Activated naive CD4-positive, alpha-beta T cell treated with anti-CD3 and anti-CD28 coated beads, Interleukin-2, amount 50 U/mL, for 24 hours (primary cell): ENCODE measurements at regions not wholly inside any gene's neighbourhood (a gene's known extent, or its start where the extent isn't known, plus 50 kb on each side); places are given as distances from the start of the nearest gene placed in this dataset.

ENCODE experiments used
- H3K27ac Mint-ChIP-seq: one replicate; pipeline ENCODE4 v1.8.0; 2021; ENCODE audit warnings: mild to moderate bottlenecking, mixed read lengths
- H3K27me3 Mint-ChIP-seq: one replicate; pipeline ENCODE4 v1.8.0; 2021; ENCODE audit warnings: mixed read lengths
- H3K36me3 Mint-ChIP-seq: one replicate; pipeline ENCODE4 v1.8.0; 2021; ENCODE audit warnings: mixed read lengths
- H3K4me1 Mint-ChIP-seq: one replicate; pipeline ENCODE4 v1.8.0; 2021; ENCODE audit warnings: mixed read lengths
- H3K4me3 Mint-ChIP-seq: one replicate; pipeline ENCODE4 v1.8.0; 2021; ENCODE audit warnings: mild to moderate bottlenecking, mixed read lengths
- H3K9me3 Mint-ChIP-seq: one replicate; pipeline ENCODE4 v1.8.0; 2021; ENCODE audit warnings: mixed read lengths

GRCh38 chr15:38894243-38894948 is 329.8 kb upstream of the RASGRP1 start:
- Mint-ChIP-seq H3K27me3 (peaks cover 10% of the 10 kb centered on the region), H3K4me1 (no peaks in the 10 kb centered on the region), H3K36me3 (no peaks in the 10 kb centered on the region), H3K27ac (no peak overlapping the region), H3K4me3 (no peak overlapping the region), H3K9me3 (no peaks in the 10 kb centered on the region)

- H3K36me3 Mint-ChIP-seq = no peaks in the 10 kb centered on the region
- no peaks in the 10 kb centered on the region for H3K4me1 Mint-ChIP-seq
- no peak overlapping the region for H3K27ac Mint-ChIP-seq
- no peak overlapping the region for H3K4me3 Mint-ChIP-seq
- H3K27me3 Mint-ChIP-seq = peaks cover 10% of the 10 kb centered on the region
- H3K9me3 Mint-ChIP-seq = no peaks in the 10 kb centered on the region
Measured at GRCh38 chr15:38895326-38896255, 331.0 kb upstream of the RASGRP1 start.

- Mint-ChIP-seq H3K27ac (no peak overlapping the region), H3K4me3 (no peak overlapping the region), H3K27me3 (peaks cover 7% of the 10 kb centered on the region), H3K9me3 (no peaks in the 10 kb centered on the region), H3K4me1 (no peaks in the 10 kb centered on the region), H3K36me3 (no peaks in the 10 kb centered on the region)
Measured at GRCh38 chr15:38896647-38897046, 332.0 kb upstream of the RASGRP1 start.

GRCh38 chr15:38897551-38897950 is 332.9 kb upstream of the RASGRP1 start:
- no peaks in the 10 kb centered on the region for H3K36me3 Mint-ChIP-seq
- peaks cover 4% of the 10 kb centered on the region for H3K27me3 Mint-ChIP-seq
- no peak overlapping the region for H3K27ac Mint-ChIP-seq
- H3K9me3 Mint-ChIP-seq = no peaks in the 10 kb centered on the region
- H3K4me1 Mint-ChIP-seq = no peaks in the 10 kb centered on the region
- H3K4me3 Mint-ChIP-seq = no peak overlapping the region

- Mint-ChIP-seq H3K27ac (no peak overlapping the region), H3K4me3 (no peak overlapping the region), H3K9me3 (no peaks in the 10 kb centered on the region), H3K36me3 (no peaks in the 10 kb centered on the region), H3K27me3 (peaks cover 4% of the 10 kb centered on the region), H3K4me1 (no peaks in the 10 kb centered on the region)
Measured at GRCh38 chr15:38898236-38898635, 333.6 kb upstream of the RASGRP1 start.

- Mint-ChIP-seq H3K4me3 (no peak overlapping the region), H3K27ac (no peak overlapping the region), H3K4me1 (no peaks in the 10 kb centered on the region), H3K27me3 (peaks cover 2% of the 10 kb centered on the region), H3K9me3 (no peaks in the 10 kb centered on the region), H3K36me3 (no peaks in the 10 kb centered on the region)
Measured at GRCh38 chr15:38899300-38899699, 334.7 kb upstream of the RASGRP1 start.

- Mint-ChIP-seq H3K36me3 (no peaks in the 10 kb centered on the region), H3K27me3 (peaks cover 15% of the 10 kb centered on the region), H3K27ac (no peak overlapping the region), H3K9me3 (peaks cover 5% of the 10 kb centered on the region), H3K4me1 (no peaks in the 10 kb centered on the region), H3K4me3 (no peak overlapping the region)
Measured at GRCh38 chr15:38904298-38904697, 339.7 kb upstream of the RASGRP1 start.

GRCh38 chr15:38905632-38906031 is 341.0 kb upstream of the RASGRP1 start:
- no peaks in the 10 kb centered on the region for H3K4me1 Mint-ChIP-seq
- H3K27me3 Mint-ChIP-seq = peaks cover 19% of the 10 kb centered on the region
- H3K27ac Mint-ChIP-seq = no peak overlapping the region
- H3K4me3 Mint-ChIP-seq = no peak overlapping the region
- peaks cover 16% of the 10 kb centered on the region for H3K9me3 Mint-ChIP-seq
- no peaks in the 10 kb centered on the region for H3K36me3 Mint-ChIP-seq

- no peaks in the 10 kb centered on the region for H3K4me1 Mint-ChIP-seq
- H3K27me3 Mint-ChIP-seq = peaks cover 6% of the 10 kb centered on the region
- no peaks in the 10 kb centered on the region for H3K36me3 Mint-ChIP-seq
Measured at GRCh38 chr15:38920966-38921365, 356.4 kb upstream of the RASGRP1 start.

GRCh38 chr15:38921471-38921870 is 356.9 kb upstream of the RASGRP1 start:
- H3K27ac Mint-ChIP-seq = no peak overlapping the region
- H3K36me3 Mint-ChIP-seq = no peaks in the 10 kb centered on the region
- H3K4me1 Mint-ChIP-seq = no peaks in the 10 kb centered on the region
- H3K9me3 Mint-ChIP-seq = no peaks in the 10 kb centered on the region
- H3K4me3 Mint-ChIP-seq = no peak overlapping the region
- H3K27me3 Mint-ChIP-seq = peaks cover 6% of the 10 kb centered on the region

More at GRCh38 chr15:38920966-38921365, 356.4 kb upstream of the RASGRP1 start:
- H3K27ac Mint-ChIP-seq = no peak overlapping the region
- no peaks in the 10 kb centered on the region for H3K9me3 Mint-ChIP-seq
- no peak overlapping the region for H3K4me3 Mint-ChIP-seq

- H3K4me3 Mint-ChIP-seq = no peak overlapping the region
- H3K27me3 Mint-ChIP-seq = peaks cover 3% of the 10 kb centered on the region
- H3K9me3 Mint-ChIP-seq = no peaks in the 10 kb centered on the region
- no peaks in the 10 kb centered on the region for H3K4me1 Mint-ChIP-seq
- no peaks in the 10 kb centered on the region for H3K36me3 Mint-ChIP-seq
- H3K27ac Mint-ChIP-seq = no peak overlapping the region
Measured at GRCh38 chr15:38928431-38928830, 363.8 kb upstream of the RASGRP1 start.

- H3K9me3 Mint-ChIP-seq = no peaks in the 10 kb centered on the region
- H3K36me3 Mint-ChIP-seq = no peaks in the 10 kb centered on the region
- no peak overlapping the region for H3K4me3 Mint-ChIP-seq
- no peak overlapping the region for H3K27ac Mint-ChIP-seq
- no peaks in the 10 kb centered on the region for H3K4me1 Mint-ChIP-seq
- H3K27me3 Mint-ChIP-seq = peaks cover 2% of the 10 kb centered on the region
Measured at GRCh38 chr15:38930851-38931572, 366.4 kb upstream of the RASGRP1 start.

- H3K36me3 Mint-ChIP-seq = no peaks in the 10 kb centered on the region
- H3K4me3 Mint-ChIP-seq = no peak overlapping the region
- no peaks in the 10 kb centered on the region for H3K9me3 Mint-ChIP-seq
- no peaks in the 10 kb centered on the region for H3K4me1 Mint-ChIP-seq
- no peak overlapping the region for H3K27ac Mint-ChIP-seq
- peaks cover 19% of the 10 kb centered on the region for H3K27me3 Mint-ChIP-seq
Measured at GRCh38 chr15:38941399-38941953, 376.9 kb upstream of the RASGRP1 start.

GRCh38 chr15:38944536-38944935 is 379.9 kb upstream of the RASGRP1 start:
- Mint-ChIP-seq H3K4me1 (no peaks in the 10 kb centered on the region), H3K9me3 (no peaks in the 10 kb centered on the region), H3K36me3 (no peaks in the 10 kb centered on the region), H3K27me3 (peaks cover 8% of the 10 kb centered on the region), H3K27ac (no peak overlapping the region), H3K4me3 (no peak overlapping the region)

- H3K27ac Mint-ChIP-seq = no peak overlapping the region
- H3K4me1 Mint-ChIP-seq = no peaks in the 10 kb centered on the region
- H3K27me3 Mint-ChIP-seq = peaks cover 11% of the 10 kb centered on the region
- no peaks in the 10 kb centered on the region for H3K9me3 Mint-ChIP-seq
- no peaks in the 10 kb centered on the region for H3K36me3 Mint-ChIP-seq
- H3K4me3 Mint-ChIP-seq = no peak overlapping the region
Measured at GRCh38 chr15:38945551-38946298, 381.1 kb upstream of the RASGRP1 start.
